B cell (primary cell): ENCODE measurements at regions not wholly inside any gene's neighbourhood (a gene's known extent, or its start where the extent isn't known, plus 50 kb on each side); places are given as distances from the start of the nearest gene placed in this dataset.

Experiments
- EZH2 ChIP-seq: IDR thresholded peaks from 2 replicates; pipeline ENCODE4 v1.6.1; 2012; ENCODE audit warnings: borderline replicate concordance, low read depth, mild to moderate bottlenecking, moderate library complexity, low read length; ENCODE audit not compliant: insufficient read depth, poor library complexity, severe bottlenecking
- TF ChIP-seq, protein P1 (sequence below): fragments of 200-600 bp; IDR thresholded peaks from one replicate; pipeline ENCODE4 v1.8.0; 2022; ENCODE audit warnings: antibody characterized with exemption, mild to moderate bottlenecking

DNA sequence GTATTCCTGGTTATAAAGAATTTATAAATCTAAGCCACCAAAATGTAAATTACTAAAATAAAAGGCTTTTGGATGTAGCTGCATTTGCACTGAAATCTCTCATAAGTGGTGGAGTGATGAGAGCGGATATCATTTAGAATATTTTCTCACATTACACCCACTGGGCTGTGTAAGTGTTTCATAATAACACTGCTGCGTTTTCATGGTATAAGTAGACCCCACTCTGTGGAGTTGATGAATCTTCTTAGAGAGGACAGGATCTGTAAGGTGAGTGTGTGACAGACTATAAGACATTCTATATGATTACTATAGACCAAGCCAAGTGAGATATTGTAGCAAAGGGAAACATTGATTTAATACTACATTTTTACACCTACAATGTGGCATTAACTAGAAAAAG is 1024.1 kb upstream of the LRRN3 start:
- TF ChIP-seq, protein P1, sequence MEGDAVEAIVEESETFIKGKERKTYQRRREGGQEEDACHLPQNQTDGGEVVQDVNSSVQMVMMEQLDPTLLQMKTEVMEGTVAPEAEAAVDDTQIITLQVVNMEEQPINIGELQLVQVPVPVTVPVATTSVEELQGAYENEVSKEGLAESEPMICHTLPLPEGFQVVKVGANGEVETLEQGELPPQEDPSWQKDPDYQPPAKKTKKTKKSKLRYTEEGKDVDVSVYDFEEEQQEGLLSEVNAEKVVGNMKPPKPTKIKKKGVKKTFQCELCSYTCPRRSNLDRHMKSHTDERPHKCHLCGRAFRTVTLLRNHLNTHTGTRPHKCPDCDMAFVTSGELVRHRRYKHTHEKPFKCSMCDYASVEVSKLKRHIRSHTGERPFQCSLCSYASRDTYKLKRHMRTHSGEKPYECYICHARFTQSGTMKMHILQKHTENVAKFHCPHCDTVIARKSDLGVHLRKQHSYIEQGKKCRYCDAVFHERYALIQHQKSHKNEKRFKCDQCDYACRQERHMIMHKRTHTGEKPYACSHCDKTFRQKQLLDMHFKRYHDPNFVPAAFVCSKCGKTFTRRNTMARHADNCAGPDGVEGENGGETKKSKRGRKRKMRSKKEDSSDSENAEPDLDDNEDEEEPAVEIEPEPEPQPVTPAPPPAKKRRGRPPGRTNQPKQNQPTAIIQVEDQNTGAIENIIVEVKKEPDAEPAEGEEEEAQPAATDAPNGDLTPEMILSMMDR, result no peak
- TF ChIP-seq EZH2, result no peak
